DOHH2 (cell line): ENCODE measurements at regions not wholly inside any gene's neighbourhood (a gene's known extent, or its start where the extent isn't known, plus 50 kb on each side); places are given as distances from the start of the nearest gene placed in this dataset.

ENCODE experiments used
- H3F3A ChIP-seq: fragments of 200-600 bp; sonication (generic), shearing (Covaris generic); 2 replicates; pipeline ENCODE4 v1.6.0; 2016; ENCODE audit warnings: antibody characterized with exemption, mild to moderate bottlenecking; ENCODE audit not compliant: control insufficient read depth, insufficient read depth
- H3K27ac ChIP-seq: fragments of 200-600 bp; sonication (generic); 2 replicates; pipeline ENCODE4 v1.5.1; 2014; ENCODE audit warnings: low read depth, mild to moderate bottlenecking, low read length, moderate library complexity
- H3K27me3 ChIP-seq: fragments of 200-600 bp; sonication (generic); 2 replicates; pipeline ENCODE4 v1.6.1; 2014; ENCODE audit warnings: mild to moderate bottlenecking, low read length, mixed read lengths; ENCODE audit not compliant: control insufficient read depth
- H3K36me3 ChIP-seq: fragments of 200-600 bp; sonication (generic); 2 replicates; pipeline ENCODE4 v1.6.1; 2014; ENCODE audit warnings: mild to moderate bottlenecking, low read length, moderate library complexity, mixed read lengths; ENCODE audit not compliant: control insufficient read depth
- H3K4me1 ChIP-seq: fragments of 200-600 bp; sonication (generic); 2 replicates; pipeline ENCODE4 v1.6.1; 2014; ENCODE audit warnings: mild to moderate bottlenecking, low read length, mixed read lengths; ENCODE audit not compliant: control insufficient read depth
- H3K4me2 ChIP-seq: fragments of 200-600 bp; sonication (generic); 2 replicates; pipeline ENCODE4 v1.6.0; 2014; ENCODE audit warnings: mild to moderate bottlenecking, low read length, moderate library complexity
- H3K4me3 ChIP-seq: fragments of 200-600 bp; sonication (generic); 2 replicates; pipeline ENCODE4 v1.5.1; 2014; ENCODE audit warnings: mild to moderate bottlenecking, low read length, mixed read lengths
- H3K79me2 ChIP-seq: fragments of 200-600 bp; sonication (generic); 2 replicates; pipeline ENCODE4 v1.6.1; 2014; ENCODE audit warnings: mild to moderate bottlenecking, low read length, mixed read lengths; ENCODE audit not compliant: control insufficient read depth
- H3K9me2 ChIP-seq: fragments of 200-600 bp; sonication (generic); replicated peaks from 2 replicates; pipeline ENCODE4 v1.6.1; 2014; ENCODE audit warnings: mild to moderate bottlenecking, low read length, mixed read lengths; ENCODE audit not compliant: control insufficient read depth
- H3K9me3 ChIP-seq: fragments of 200-600 bp; sonication (generic); 2 replicates; pipeline ENCODE4 v1.6.1; 2014; ENCODE audit warnings: antibody characterized with exemption, low read length, mixed read lengths; ENCODE audit not compliant: control insufficient read depth, insufficient read depth
- H4K20me1 ChIP-seq: fragments of 200-600 bp; sonication (generic); 2 replicates; pipeline ENCODE4 v1.6.0; 2014; ENCODE audit warnings: low read depth, mild to moderate bottlenecking, antibody characterized with exemption, low read length, moderate library complexity; ENCODE audit not compliant: control insufficient read depth, insufficient read depth
- CTCF ChIP-seq: fragments of 200-600 bp; sonication (generic); IDR thresholded peaks from one replicate; pipeline ENCODE4 v1.5.1; 2014; ENCODE audit warnings: antibody characterized with exemption, mild to moderate bottlenecking, low read depth, low read length; ENCODE audit not compliant: poor library complexity, severe bottlenecking
- EZH2phosphoT487 ChIP-seq: fragments of 200-600 bp; sonication (generic); IDR thresholded peaks from 2 replicates; pipeline ENCODE4 v1.6.1; 2017; ENCODE audit warnings: borderline replicate concordance, mild to moderate bottlenecking, antibody characterized with exemption, low read length, moderate library complexity, mixed read lengths

DNA sequence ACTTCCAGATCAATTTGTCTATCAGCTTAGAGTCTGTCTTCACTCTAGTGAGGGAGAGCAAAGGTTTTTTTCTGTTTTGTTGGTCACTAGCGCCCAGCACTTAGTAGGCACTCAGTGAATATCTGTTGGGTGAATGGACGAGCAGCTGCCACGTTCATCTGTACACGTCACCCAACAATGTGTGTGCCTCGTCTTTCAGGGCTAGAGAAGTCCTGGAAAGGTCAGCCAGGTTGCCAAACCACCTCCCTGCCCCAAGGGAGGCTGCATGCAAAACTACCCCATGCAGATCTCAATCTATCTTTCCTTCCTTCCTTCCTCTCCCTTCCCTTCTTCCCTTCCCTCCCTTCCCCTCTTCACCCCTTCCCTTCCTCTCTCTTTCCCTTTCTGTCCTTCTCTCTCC lies 340.9 kb downstream of the SOX9 start:
- Histone ChIP-seq H3K36me3 (no peaks in the 10 kb centered on the region), H3K79me2 (no peaks in the 10 kb centered on the region), H3K4me2 (no peak overlapping the region), H3K27ac (no peak overlapping the region), H3K27me3 (no peaks in the 10 kb centered on the region), H3K9me2 (no peaks in the 10 kb centered on the region), H3F3A (no peaks in the 10 kb centered on the region), H3K9me3 (no peaks in the 10 kb centered on the region), H3K4me1 (no peaks in the 10 kb centered on the region), H4K20me1 (no peaks in the 10 kb centered on the region), H3K4me3 (no peak overlapping the region)
- TF ChIP-seq CTCF, result no peak
- no peak for TF ChIP-seq EZH2phosphoT487

GRCh38 chr17:72462407-72462806 lies 341.6 kb downstream of the SOX9 start:
- TF ChIP-seq EZH2phosphoT487 (no peak), CTCF (no peak)
- Histone ChIP-seq H3F3A (no peaks in the 10 kb centered on the region), H3K4me3 (no peak overlapping the region), H4K20me1 (no peaks in the 10 kb centered on the region), H3K36me3 (no peaks in the 10 kb centered on the region), H3K4me2 (no peak overlapping the region), H3K27ac (no peak overlapping the region), H3K9me3 (no peaks in the 10 kb centered on the region), H3K79me2 (no peaks in the 10 kb centered on the region), H3K27me3 (0 out of 2 replicates have a peak, but pooled peaks cover 3% of the 10 kb centered on the region), H3K4me1 (no peaks in the 10 kb centered on the region), H3K9me2 (no peaks in the 10 kb centered on the region)

GRCh38 chr17:72462814-72463213 lies 342.0 kb downstream of the SOX9 start:
- Histone ChIP-seq H3K79me2 (no peaks in the 10 kb centered on the region), H3K27me3 (0 out of 2 replicates have a peak, but pooled peaks cover 3% of the 10 kb centered on the region), H3K4me3 (no peak overlapping the region), H4K20me1 (no peaks in the 10 kb centered on the region), H3K27ac (no peak overlapping the region), H3K36me3 (no peaks in the 10 kb centered on the region), H3K9me3 (no peaks in the 10 kb centered on the region), H3K9me2 (no peaks in the 10 kb centered on the region), H3K4me1 (no peaks in the 10 kb centered on the region), H3F3A (no peaks in the 10 kb centered on the region), H3K4me2 (no peak overlapping the region)
- TF ChIP-seq CTCF (no peak), EZH2phosphoT487 (no peak)
